Naive B cell (primary cell): ENCODE measurements at regions not wholly inside any gene's neighbourhood (a gene's known extent, or its start where the extent isn't known, plus 50 kb on each side); places are given as distances from the start of the nearest gene placed in this dataset.

ENCODE experiments used
- ATAC-seq, 2 donors: fragments of 150-1000 bp; cut with Tn5 transposase; 2 replicates each; pipeline ENCODE4 v1.10.0; 2021; ENCODE audit warnings: low read depth in 2 of 2, mild to moderate bottlenecking in 2 of 2, moderate library complexity in 2 of 2
- DNase-seq: peaks from one replicate; pipeline ENCODE4 v3.0.0; 2022
- H3K27ac Mint-ChIP-seq, 6 donors: one replicate each; pipeline ENCODE4 v1.8.0; 2020 to 2022; ENCODE audit warnings: mild to moderate bottlenecking in 6 of 6, mixed read lengths in 6 of 6, moderate library complexity in 5 of 6, inconsistent platforms in 2 of 6
- H3K27me3 Mint-ChIP-seq, 3 donors: one replicate each; pipeline ENCODE4 v1.8.0; 2021 to 2022; ENCODE audit warnings: mixed read lengths in 3 of 3, mild to moderate bottlenecking in 1 of 3
- H3K36me3 Mint-ChIP-seq, 2 donors: one replicate each; pipeline ENCODE4 v1.8.0; 2020 to 2022; ENCODE audit warnings: mixed read lengths in 2 of 2, inconsistent platforms in 1 of 2, mild to moderate bottlenecking in 1 of 2
- H3K4me1 Mint-ChIP-seq, 3 donors: one replicate each; pipeline ENCODE4 v1.8.0; 2020 to 2022; ENCODE audit warnings: mixed read lengths in 3 of 3, inconsistent platforms in 1 of 3, mild to moderate bottlenecking in 1 of 3, moderate library complexity in 1 of 3
- H3K4me3 Mint-ChIP-seq, 8 donors: one replicate each; pipeline ENCODE4 v1.8.0; 2020 to 2022; ENCODE audit warnings: mild to moderate bottlenecking in 8 of 8, mixed read lengths in 8 of 8, moderate library complexity in 8 of 8, inconsistent platforms in 2 of 8
- H3K9me3 Mint-ChIP-seq, 7 donors: one replicate each; pipeline ENCODE4 v1.8.0; 2020 to 2022; ENCODE audit warnings: mixed read lengths in 7 of 7, mild to moderate bottlenecking in 5 of 7, inconsistent platforms in 2 of 7, moderate library complexity in 1 of 7

DNA sequence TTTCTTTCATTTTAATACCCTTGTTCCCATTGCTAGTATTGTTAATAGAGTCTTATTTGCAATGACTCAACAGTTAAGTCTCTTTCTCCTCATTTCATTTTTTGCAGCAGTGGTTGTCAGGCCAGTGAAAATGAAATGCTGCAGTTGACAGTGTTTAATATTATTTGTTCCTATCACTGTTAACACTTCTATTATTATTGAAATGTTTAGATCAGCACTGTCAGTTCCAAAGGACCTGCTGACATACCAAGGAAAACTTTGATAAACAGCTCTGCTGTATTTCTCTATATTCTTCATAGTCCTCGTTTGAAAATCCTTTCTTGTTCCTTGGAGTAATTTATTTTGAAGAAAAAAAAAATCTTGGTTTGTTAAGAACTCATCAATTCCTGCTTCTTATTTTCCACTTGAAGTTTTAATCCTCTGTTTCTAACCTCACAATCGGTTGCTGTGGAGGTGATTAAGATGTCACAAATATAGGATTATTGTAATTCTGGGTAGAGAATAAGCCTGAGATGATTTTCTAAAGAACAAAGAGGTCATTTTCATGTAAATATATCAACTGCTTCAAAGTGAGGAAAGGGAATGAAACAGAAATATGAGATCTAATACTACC lies 1065.9 kb upstream of the CITED2 start:
- Mint-ChIP-seq H3K36me3 (no peaks in the 10 kb centered on the region), H3K27ac (peak overlapping the region in 2 of 6 donors; percentile 7 to 40), H3K27me3 (no peaks in the 10 kb centered on the region), H3K9me3 (no peaks in the 10 kb centered on the region), H3K4me1 (no peaks in the 10 kb centered on the region), H3K4me3 (no peak overlapping the region)
- ATAC-seq, result no peak
- no peak for DNase-seq

DNA sequence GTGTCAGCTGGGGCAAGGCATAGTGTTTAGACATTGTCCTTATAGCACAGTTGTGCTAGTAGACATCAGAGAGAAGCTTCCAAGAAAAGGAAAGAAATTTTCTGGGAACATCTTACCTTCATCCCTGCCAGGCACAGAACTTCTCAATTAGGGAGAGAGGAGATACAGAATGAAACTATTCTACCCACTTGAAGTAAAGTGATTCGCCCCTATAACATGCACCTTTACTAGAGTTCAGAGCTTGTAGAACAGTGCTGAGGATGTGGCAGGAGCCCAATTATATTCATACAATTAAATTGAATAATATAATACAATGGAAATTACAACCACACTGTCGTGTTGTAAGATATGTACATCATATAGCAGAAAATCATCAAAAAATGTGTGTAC lies 1063.9 kb upstream of the CITED2 start:
- no peak for ATAC-seq
- H3K4me3 Mint-ChIP-seq, result no peak overlapping the region
- no peaks in the 10 kb centered on the region for H3K27me3 Mint-ChIP-seq
- no peak overlapping the region for H3K27ac Mint-ChIP-seq
- no peak for DNase-seq
- no peaks in the 10 kb centered on the region for H3K4me1 Mint-ChIP-seq
- peaks cover 0 to 5% of the 10 kb centered on the region in 2 donors for H3K36me3 Mint-ChIP-seq
- peaks cover 0 to 7% (median 2%) of the 10 kb centered on the region in 7 donors for H3K9me3 Mint-ChIP-seq

DNA sequence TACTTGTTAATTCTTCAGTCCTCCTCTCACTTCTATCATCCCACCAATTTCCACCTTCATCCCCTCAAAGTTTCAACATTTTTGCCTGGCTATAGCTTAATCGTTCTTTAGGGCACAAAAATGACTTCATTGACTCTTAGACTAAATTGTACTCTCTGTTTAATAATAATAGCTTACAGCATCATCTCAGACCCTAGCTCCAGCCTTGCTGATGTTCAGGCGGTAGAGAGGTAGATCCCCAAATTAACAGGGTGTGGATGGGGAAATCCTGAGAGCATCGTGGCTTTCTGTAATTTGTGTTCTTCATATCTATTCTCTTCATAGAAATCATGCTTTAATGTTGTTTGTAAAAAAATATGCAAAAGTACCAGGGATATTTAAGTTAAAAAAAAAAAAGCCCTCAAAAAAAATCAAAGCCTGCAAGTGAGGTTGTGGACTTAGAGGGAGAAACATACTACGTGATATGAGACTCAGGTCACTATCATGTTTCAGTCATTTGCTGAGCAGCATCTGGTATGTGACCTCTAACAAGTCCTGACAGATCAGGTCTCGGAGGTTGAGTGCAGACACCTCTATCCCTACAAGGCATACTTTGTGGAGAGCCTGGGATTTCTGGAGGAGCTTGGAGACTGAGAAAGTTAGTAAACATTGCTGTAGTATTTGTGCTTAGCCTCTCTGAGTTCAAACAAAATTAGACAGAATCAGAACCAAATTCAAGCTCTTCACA lies 1063.3 kb upstream of the CITED2 start:
- ATAC-seq (no peak), DNase-seq (no peak)
- no peaks in the 10 kb centered on the region for H3K27me3 Mint-ChIP-seq
- H3K4me1 Mint-ChIP-seq, result no peaks in the 10 kb centered on the region
- H3K27ac Mint-ChIP-seq, result peak overlapping the region in 1 of 6 donors; percentile 5
- peaks cover 0 to 7% of the 10 kb centered on the region in 2 donors for H3K36me3 Mint-ChIP-seq
- no peak overlapping the region for H3K4me3 Mint-ChIP-seq
- H3K9me3 Mint-ChIP-seq, result peaks cover 0 to 12% (median 2%) of the 10 kb centered on the region in 7 donors

DNA sequence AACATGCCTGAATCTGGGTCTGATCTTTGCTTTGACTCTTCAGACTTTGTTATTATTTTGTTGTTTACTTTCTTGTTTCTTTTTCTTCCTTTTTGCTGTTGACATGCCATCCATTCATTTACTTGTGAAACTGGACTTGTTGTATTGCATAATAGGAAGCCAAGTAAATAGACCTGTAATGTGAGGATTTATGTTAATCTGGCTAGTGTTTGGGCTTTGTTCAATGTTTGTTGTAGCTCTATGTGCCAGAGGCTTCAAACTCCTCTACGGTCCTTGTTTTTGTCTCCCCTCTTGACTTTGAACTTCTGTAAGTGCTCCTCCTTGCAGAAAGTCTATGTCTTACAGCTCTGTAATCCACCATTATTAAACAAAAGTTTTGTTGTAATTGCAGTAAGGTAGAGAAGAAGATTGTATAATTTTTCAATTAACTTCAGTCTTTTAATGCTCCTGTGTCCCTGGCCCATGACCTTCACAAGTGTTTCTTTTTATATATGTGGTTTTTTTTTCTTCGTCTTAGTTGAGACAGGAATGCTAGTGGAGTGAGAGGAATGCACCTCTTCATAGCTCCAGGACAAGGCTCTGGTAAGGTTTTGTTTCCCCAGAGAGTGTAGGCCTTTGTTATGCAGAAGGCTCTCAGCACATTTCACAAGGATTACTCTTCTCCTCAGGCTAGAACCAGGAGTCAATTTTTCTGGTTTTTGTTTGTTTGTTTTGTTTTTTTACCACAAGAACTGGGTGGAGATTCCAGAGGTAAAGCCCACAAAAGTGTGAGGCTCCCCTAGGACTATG lies 1061.8 kb upstream of the CITED2 start:
- ATAC-seq (no peak), DNase-seq (no peak)
- H3K4me3 Mint-ChIP-seq, result no peak overlapping the region
- H3K4me1 Mint-ChIP-seq, result no peaks in the 10 kb centered on the region
- no peak overlapping the region for H3K27ac Mint-ChIP-seq
- peaks cover 0 to 7% of the 10 kb centered on the region in 2 donors for H3K36me3 Mint-ChIP-seq
- no peaks in the 10 kb centered on the region for H3K27me3 Mint-ChIP-seq
- peaks cover 0 to 12% (median 2%) of the 10 kb centered on the region in 7 donors for H3K9me3 Mint-ChIP-seq

DNA sequence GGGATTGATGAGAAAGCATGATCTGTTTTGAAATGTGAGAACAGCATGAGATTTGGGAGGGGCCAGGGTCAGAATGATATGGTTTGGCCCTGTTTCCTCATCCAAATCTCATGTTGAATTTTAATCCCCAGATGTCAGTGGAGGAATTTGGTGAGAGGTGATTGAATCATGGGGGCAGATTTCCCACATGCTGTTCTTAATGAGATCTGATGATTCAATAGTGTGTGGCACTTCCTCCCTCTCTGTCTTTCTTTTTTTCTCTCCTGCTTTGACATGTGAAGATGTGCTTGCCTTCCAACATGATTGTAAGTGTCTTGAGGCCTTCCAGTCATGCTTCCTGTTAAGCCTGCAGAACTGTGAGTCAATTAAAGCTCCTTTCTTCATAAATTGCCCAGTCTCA lies 1060.3 kb upstream of the CITED2 start:
- H3K36me3 Mint-ChIP-seq, result peaks cover 0 to 7% of the 10 kb centered on the region in 2 donors
- H3K9me3 Mint-ChIP-seq, result peaks cover 0 to 12% (median 2%) of the 10 kb centered on the region in 7 donors
- H3K4me1 Mint-ChIP-seq, result no peaks in the 10 kb centered on the region
- H3K27ac Mint-ChIP-seq, result no peak overlapping the region
- H3K27me3 Mint-ChIP-seq, result no peaks in the 10 kb centered on the region
- no peak overlapping the region for H3K4me3 Mint-ChIP-seq
- ATAC-seq, result no peak
- no peak for DNase-seq

DNA sequence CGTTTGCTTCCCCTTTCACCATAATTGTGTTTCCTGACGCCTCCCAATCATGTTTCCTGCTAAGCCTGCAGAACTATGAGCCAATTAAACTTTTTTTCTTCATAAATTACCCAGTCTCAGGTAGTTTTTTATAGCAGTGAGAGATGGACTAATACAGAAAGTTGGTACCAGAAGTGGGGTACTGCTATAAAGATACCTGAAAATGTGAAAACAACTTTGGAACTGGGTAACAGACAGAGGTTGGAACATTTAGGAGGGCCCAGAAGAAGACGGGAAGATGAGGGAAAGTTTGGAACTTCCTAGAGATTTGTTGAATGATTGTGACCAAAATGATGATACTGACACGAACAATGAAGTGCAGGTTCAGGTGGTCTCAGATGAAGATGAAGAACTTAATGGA lies 1058.6 kb upstream of the CITED2 start:
- DNase-seq (no peak), ATAC-seq (no peak)
- Mint-ChIP-seq H3K4me1 (no peaks in the 10 kb centered on the region), H3K27ac (no peak overlapping the region), H3K36me3 (peaks cover 0 to 7% of the 10 kb centered on the region in 2 donors), H3K27me3 (no peaks in the 10 kb centered on the region), H3K9me3 (peaks cover 0 to 12% (median 2%) of the 10 kb centered on the region in 7 donors), H3K4me3 (no peak overlapping the region)

DNA sequence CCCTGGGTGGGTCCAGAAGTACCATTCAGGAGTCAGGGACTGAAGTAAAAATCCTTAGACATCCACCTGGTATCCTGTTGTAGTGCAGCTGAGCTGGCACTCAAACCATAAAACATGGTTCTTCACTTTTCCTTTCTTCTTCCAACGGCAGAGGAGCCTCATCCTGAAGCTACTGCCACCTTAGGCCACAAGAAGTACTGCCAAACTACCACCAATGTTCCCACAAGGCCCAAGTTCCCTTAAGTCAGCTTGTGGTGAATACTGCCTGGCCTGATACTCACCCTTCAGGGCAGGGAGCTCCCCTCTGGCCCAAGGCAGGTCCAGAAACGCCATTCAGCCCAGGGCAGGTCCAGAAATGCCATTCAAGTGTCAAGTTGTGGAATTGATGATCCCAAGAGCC lies 1053.4 kb upstream of the CITED2 start:
- ATAC-seq (peak in 1 of 2 donors; percentile 21), DNase-seq (no peak)
- Mint-ChIP-seq H3K27ac (no peak overlapping the region), H3K36me3 (no peaks in the 10 kb centered on the region), H3K27me3 (no peaks in the 10 kb centered on the region), H3K9me3 (peaks cover 0 to 4% (median 0%) of the 10 kb centered on the region in 7 donors), H3K4me1 (no peaks in the 10 kb centered on the region), H3K4me3 (no peak overlapping the region)

DNA sequence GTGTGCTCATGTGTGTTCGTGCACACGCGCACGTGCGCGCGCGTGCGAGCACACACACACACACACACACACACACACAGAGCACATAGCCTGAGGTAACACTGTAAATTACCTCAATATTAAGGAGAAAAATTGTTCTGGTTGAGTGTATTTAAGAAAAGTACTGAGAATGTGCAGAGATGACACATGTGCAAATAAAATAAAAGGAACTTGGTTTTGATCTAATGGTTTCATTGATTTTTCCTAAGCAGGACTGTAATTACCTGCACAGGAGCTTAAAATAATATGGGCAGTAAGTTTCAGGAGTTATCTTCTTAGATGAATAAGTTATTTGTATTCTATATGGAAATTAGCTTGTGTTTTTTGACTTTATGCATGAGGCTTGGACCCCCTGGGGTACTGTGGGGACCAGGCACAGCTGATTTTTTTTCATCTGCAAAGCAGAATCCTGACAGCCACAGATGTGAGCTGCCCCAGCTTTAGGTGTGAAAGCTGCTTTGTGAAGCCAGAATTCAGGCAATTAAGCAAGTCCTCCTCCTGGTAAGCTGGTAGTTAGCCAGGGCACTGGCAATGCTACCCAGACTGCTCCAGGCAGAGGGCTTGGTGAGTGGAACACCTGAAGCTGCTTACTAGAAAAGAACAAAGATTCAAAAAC lies 1040.6 kb upstream of the CITED2 start:
- ATAC-seq, result no peak
- Mint-ChIP-seq H3K9me3 (peaks cover 0 to 36% (median 5%) of the 10 kb centered on the region in 7 donors), H3K27ac (no peak overlapping the region), H3K27me3 (peaks cover 0 to 3% (median 0%) of the 10 kb centered on the region in 3 donors), H3K4me1 (no peaks in the 10 kb centered on the region), H3K4me3 (no peak overlapping the region), H3K36me3 (no peaks in the 10 kb centered on the region)
- DNase-seq, result no peak

DNA sequence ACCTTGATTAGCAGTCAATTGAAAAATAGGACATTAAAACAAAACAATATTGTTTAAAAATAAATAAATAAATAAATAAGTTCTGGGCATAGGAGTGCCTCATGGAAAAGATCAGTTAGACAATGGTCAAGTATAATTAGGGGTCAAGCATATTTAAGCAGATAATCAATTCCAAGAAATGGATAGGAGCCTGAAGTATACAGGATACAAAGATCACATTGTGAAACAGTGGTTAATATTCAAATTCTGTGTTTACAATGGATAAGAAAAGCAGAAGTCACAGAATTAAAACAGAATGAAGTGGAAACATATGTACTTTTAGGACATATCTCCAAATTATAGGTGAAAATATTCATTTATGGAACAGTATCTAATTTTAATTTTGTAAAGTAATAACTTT lies 1028.6 kb upstream of the CITED2 start:
- DNase-seq, result no peak
- Mint-ChIP-seq H3K27ac (no peak overlapping the region), H3K4me3 (no peak overlapping the region), H3K36me3 (no peaks in the 10 kb centered on the region), H3K4me1 (no peaks in the 10 kb centered on the region), H3K9me3 (peaks cover 0 to 8% (median 5%) of the 10 kb centered on the region in 7 donors), H3K27me3 (no peaks in the 10 kb centered on the region)
- ATAC-seq, result no peak

DNA sequence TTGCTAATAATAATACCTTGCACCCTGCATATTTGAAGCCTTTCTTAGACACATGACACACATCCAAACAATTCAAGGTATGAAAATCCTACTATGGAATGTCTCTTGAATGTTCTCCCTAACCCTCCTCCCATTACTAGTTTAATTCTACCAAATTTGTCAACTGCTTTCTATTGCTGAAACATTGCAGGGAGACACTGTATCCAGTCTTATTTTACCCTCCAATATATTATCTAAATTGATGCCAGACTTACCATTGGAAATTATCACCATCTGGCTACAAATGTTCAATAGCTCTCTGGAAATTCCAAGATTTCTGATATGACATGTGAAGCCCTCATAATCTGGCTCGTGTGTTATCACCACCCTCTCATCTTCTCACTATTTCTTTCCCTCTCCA lies 1027.3 kb upstream of the CITED2 start:
- Mint-ChIP-seq H3K27ac (no peak overlapping the region), H3K4me3 (no peak overlapping the region), H3K36me3 (no peaks in the 10 kb centered on the region), H3K27me3 (no peaks in the 10 kb centered on the region), H3K9me3 (peaks cover 0 to 5% (median 0%) of the 10 kb centered on the region in 7 donors), H3K4me1 (no peaks in the 10 kb centered on the region)
- no peak for ATAC-seq
- no peak for DNase-seq

DNA sequence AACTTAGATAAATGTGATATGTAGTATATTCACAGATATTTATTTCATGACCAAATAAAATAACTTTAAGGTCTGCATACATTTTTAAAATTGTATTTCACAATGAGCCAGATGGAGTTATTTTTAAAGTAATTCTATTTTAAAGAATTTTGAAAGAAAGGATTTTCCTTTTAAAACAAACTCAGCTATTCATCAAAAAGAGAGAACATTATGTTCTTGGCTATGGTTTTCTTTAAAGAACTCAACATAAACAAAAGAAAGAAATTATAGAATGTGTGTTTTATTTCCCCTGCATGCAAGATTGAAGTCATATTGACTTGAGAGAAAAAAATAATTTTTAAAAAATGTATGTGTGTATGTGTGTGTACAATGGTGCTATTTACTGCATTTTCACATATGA lies 1023.6 kb upstream of the CITED2 start:
- H3K36me3 Mint-ChIP-seq, result no peaks in the 10 kb centered on the region
- no peaks in the 10 kb centered on the region for H3K27me3 Mint-ChIP-seq
- DNase-seq, result no peak
- no peaks in the 10 kb centered on the region for H3K9me3 Mint-ChIP-seq
- no peak for ATAC-seq
- no peak overlapping the region for H3K27ac Mint-ChIP-seq
- H3K4me3 Mint-ChIP-seq, result no peak overlapping the region
- H3K4me1 Mint-ChIP-seq, result no peaks in the 10 kb centered on the region

DNA sequence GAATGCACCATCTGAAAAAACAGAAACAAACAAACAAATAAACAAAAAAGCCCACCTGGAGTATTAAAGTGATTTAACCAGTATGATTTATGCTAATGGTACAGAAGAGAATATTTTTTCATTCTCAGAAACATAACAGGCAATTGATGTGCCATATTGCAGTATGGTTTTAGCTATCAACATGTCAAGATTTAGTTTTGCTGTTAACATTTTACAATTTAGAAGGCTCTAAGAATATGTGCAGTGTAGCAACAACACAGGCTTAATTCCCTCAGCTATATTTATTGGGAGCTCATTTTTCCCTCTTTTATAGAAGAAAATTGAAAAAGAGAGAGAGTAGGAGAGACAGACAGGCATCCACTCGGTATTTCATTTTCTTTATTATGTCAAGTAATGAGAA lies 1022.7 kb upstream of the CITED2 start:
- Mint-ChIP-seq H3K4me3 (no peak overlapping the region), H3K4me1 (no peaks in the 10 kb centered on the region), H3K27ac (no peak overlapping the region), H3K36me3 (no peaks in the 10 kb centered on the region), H3K9me3 (peaks cover 0 to 3% (median 0%) of the 10 kb centered on the region in 7 donors), H3K27me3 (no peaks in the 10 kb centered on the region)
- DNase-seq (no peak), ATAC-seq (no peak)

DNA sequence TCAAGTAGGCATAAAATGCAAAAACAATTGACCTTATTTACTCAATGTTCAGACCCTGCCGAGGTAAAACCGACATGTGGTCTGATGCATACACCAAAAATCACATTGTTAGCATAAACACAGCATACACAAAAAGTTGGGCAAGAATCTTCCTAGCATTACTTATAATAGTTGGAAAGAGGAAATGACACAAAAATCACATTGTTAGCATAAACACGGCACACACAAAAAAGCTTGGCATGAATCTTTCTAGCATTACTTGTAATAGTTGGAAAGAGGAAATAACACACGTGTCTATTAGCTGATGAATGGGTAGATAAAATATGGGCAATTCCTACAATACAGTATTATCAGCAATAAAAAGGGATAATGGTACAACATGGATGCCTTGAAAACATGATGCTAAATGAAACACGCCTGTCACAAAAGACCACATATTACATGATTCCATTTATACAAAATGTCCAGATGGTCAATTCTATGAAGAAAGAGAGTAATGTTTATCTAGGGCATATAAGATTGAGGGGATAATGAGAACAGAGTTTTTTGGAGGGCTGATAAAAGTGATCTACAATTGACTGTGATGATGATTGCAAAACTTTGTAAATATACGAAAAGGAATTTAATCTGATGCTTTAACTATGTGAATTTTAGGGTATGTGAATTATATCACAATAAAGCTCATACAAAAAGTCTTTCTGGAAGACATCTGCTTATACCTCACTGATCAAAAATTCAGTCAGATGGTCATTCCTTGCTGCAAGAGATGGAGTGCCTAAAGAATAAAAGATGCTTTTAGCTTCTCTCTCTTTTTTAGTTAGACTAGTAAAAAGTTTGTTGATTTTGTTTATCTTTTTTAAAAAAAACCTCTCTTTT lies 1019.5 kb upstream of the CITED2 start:
- H3K36me3 Mint-ChIP-seq, result no peaks in the 10 kb centered on the region

More for the DNA sequence above, 1019.5 kb upstream of the CITED2 start:
- no peaks in the 10 kb centered on the region for H3K27me3 Mint-ChIP-seq
- DNase-seq, result no peak
- no peak for ATAC-seq
- H3K27ac Mint-ChIP-seq, result no peak overlapping the region
- peaks cover 0 to 3% (median 0%) of the 10 kb centered on the region in 7 donors for H3K9me3 Mint-ChIP-seq
- no peaks in the 10 kb centered on the region for H3K4me1 Mint-ChIP-seq
- H3K4me3 Mint-ChIP-seq, result no peak overlapping the region
